ENCODE measurements at regions not wholly inside any gene's neighbourhood (a gene's known extent, or its start where the extent isn't known, plus 50 kb on each side); places are given as distances from the start of the nearest gene placed in this dataset.
A peak's percentile ranks its signal among the peaks of the same experiment; 100 is the strongest.

DNA sequence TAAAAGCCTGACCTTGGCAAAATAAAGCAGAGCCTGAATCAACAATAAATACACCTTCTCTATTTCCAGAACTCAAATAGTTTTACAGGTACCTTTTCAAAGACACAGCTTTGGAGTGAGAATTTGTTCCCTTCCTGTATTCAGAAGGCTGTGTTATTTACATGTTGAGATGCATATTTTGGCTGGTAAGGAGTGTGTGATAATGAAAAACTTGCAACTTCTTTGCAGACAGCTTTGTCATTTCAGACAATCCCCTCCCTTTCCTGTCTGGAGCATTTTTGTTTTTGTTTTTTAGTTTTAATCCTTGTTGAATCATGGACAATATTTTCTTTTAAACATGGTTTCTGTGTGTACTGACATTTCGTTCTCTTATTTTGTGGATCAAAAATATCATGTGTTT, 493.8 kb downstream of the FAT4 start:
- H3K36me3 ChIP-seq = no peaks in the 10 kb centered on the region
- DNase-seq = no peak
- H3K4me3 ChIP-seq = no peak overlapping the region
- no peaks in the 10 kb centered on the region for H3K27me3 ChIP-seq
- no peaks in the 10 kb centered on the region for H3K9me3 ChIP-seq

DNA sequence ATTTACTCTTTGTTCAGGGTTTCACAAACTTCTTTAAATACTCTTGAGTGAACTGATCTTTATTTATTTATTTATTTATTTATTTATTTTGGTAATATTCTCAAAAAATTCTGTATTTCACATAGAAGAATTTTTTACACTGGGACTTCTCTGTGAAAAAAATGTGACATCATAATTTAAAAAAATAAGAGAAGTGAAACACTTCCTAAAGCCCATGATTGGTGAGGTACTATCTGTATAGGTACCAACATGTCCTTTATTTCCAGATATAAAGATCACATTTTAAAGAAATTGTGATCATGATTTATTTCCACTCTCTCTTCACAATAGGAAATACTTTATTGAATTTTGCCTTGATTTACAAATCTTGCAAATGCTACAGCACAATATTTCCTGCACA, 497.1 kb downstream of the FAT4 start:
- no peaks in the 10 kb centered on the region for H3K36me3 ChIP-seq
- DNase-seq = no peak

DNA sequence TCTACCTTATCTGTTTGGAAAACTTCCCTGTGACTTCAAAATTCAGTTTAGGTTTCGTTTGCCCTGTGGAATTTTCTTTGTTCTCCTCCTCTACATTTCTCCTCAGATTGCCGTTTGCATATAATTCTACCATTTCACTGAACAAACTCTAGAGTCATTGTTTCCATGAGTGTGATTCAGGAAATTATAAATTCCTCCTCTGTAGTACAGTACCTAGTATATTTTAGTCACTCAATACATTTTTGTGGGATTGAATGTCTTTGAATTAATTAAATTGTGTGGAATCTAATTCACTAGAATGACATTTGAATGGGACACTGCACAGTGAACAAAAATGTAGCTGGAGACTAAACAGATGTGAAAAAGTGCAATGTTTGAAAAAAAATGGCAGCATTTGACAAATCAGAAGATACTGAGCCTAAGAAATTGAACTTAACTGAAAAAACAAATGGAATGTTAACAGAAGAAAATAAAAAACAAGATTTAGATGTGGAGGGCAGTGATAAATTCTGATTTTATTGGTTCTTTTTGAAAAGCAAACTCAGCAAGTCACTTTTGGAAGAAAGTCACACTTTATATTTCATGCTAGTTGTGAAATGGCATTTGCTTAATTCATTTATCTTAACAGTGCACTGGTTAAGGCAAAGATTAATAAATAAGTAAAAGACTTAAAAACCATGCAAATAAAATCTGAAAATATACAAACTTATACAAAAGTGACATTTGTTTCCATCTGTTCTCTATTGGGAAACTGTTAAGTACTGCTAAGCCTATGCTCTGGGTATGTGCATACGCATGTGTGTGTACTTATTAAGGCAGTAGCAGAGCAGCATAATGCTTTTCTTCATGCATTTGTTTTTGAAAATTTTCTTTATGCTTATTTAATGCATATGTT, 512.3 kb downstream of the FAT4 start:
- no peaks in the 10 kb centered on the region for H3K9me3 ChIP-seq
- no peak overlapping the region for H3K4me3 ChIP-seq
- H3K27me3 ChIP-seq = no peaks in the 10 kb centered on the region
- H3K36me3 ChIP-seq = no peaks in the 10 kb centered on the region
- no peak for DNase-seq

More for the DNA sequence above, 497.1 kb downstream of the FAT4 start:
- H3K9me3 ChIP-seq = no peaks in the 10 kb centered on the region
- no peaks in the 10 kb centered on the region for H3K27me3 ChIP-seq
- no peak overlapping the region for H3K4me3 ChIP-seq

DNA sequence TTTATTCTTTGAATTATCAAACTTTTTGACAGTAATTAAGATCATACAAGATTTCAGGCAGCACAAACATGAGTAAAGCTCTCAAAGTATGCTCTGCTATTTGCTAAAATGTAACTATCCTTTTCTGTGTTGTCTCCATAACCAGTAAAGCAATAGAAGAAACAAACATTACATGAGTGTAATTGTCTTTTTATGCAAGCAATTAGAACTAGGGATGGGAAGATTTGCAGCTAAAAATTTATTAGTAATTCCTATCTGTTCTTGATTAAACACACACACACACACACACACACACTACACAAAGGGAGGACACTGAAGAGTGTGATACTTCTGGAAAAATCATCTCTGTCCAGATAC, 512.9 kb downstream of the FAT4 start:
- DNase-seq = no peak
- Histone ChIP-seq H3K27me3 (no peaks in the 10 kb centered on the region), H3K36me3 (no peaks in the 10 kb centered on the region), H3K9me3 (no peaks in the 10 kb centered on the region), H3K4me3 (no peak overlapping the region)

DNA sequence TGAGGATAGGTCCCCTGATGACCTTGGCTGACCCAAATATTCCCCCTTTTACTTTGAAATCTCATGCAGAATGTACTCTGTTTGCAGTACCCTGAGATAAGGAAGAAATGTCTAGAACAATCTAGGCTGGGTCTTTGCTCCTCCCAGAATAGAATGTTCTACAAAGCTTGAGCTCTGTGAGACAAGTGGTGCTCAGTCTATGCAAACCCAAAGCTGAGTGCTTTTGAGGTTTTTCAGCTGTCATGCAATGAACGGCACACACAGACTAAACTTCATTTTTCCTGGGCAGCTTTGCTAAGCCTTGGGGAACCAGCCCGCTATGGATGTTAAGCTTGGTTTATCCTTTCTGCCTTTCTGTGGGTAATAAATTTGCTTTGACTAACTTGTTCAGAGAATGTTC, 513.6 kb downstream of the FAT4 start:
- Histone ChIP-seq H3K4me3 (no peak overlapping the region), H3K36me3 (no peaks in the 10 kb centered on the region), H3K9me3 (no peaks in the 10 kb centered on the region), H3K27me3 (no peaks in the 10 kb centered on the region)
- DNase-seq = no peak

DNA sequence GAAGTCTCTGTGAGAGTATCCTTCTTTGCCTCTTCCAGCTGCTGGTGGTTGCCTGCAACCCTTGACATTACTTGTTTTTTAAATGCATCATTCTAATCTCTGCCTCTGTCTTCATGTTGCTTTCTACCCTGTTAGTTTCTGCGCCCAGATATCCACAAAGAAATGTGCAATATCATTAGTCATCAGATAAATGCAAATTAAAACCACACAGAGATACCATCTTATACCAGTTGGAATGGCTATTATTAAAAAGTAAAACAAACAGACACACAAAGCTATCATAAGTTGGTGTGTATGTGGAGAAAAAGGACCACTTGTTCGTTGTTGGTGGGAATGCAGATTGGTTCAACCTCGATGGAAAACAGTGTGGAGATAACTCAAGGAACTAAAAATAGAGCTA, 517.4 kb downstream of the FAT4 start:
- Histone ChIP-seq H3K27me3 (no peaks in the 10 kb centered on the region), H3K36me3 (no peaks in the 10 kb centered on the region), H3K4me3 (no peak overlapping the region), H3K9me3 (no peaks in the 10 kb centered on the region)
- DNase-seq = no peak

DNA sequence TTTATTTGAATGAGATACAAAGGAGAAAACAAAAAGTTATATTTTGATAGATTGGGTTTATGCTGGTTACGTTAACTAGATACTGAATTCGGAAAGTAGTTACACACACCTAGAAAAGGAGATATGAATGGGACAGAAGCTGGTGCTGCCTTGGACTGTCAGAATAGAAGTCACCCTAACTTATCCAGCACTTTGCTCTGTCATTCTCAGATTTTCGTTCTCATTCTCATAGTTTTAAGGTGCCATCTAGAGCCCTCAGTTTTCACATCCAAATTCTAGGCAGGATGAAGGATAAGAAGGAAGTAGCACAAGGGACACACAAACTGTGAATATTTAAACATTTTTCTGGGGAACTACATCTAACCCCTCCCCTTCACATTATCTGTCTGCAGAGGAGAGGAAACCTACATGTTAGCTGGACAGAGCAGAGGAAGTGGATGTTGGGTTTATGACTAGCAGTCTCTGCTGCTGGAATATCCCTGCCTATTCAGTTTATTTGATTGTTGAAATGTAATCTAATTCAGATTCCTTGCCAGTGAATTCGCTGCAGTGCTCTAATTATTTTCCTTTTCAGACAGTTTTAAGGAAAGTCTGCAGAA, 521.9 kb downstream of the FAT4 start:
- DNase-seq = no peak
- H3K9me3 ChIP-seq = no peaks in the 10 kb centered on the region
- no peak overlapping the region for H3K4me3 ChIP-seq
- H3K27me3 ChIP-seq = no peaks in the 10 kb centered on the region
- no peaks in the 10 kb centered on the region for H3K36me3 ChIP-seq

DNA sequence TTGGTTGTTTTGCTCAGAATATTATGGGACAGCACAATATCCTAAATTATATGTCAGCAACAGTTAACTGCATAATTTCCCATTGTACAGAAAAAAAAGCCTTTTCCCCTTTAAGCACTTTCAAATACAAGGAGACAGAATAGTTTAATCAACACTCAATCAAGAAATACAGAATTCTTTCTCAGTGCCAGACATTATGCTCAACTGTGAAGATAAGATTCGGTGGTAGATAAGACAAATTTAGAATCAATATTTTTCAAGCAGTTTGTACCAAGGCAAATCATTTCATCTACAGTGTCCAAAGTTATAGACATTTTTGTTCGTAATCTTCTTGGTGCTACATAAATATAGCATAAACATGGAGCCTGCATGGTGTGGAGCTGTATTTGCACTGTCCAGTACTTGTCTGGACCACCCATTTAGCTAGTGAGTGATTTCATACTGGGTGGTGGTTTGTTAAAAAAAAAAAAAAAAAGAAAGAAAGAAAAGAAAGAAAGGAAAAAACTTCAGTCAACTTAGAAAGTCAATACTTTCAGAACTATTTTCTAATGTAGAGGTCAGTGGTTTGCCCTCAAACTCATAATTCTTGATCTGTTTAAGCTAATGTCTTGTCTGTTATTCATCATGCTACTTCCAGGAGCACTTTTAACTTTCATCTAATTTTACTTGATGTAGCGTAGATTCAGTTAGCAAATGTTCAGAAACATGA, 522.9 kb downstream of the FAT4 start:
- Histone ChIP-seq H3K4me3 (no peak overlapping the region), H3K9me3 (no peaks in the 10 kb centered on the region), H3K27me3 (no peaks in the 10 kb centered on the region), H3K36me3 (no peaks in the 10 kb centered on the region)
- no peak for DNase-seq

DNA sequence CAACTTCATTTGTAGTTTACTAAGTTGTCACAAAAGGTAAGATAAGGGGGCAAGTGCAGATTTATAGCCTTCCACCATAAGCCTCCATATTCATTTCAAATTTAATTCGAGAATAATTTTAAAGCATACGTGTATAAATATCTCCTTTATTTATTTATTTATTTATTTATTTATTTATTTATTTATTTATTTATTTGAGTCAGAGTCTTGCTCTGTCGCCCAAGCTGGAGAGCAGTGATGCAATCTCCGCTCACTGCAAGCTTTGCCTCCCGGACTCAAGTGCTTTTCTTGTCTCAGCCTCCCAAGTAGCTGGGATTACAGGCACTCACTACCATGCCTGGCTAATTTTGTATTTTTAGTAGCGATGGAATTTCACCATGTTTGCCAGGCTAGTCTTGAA, 523.4 kb downstream of the FAT4 start:
- Histone ChIP-seq H3K4me3 (no peak overlapping the region), H3K9me3 (no peaks in the 10 kb centered on the region), H3K36me3 (no peaks in the 10 kb centered on the region), H3K27me3 (no peaks in the 10 kb centered on the region)
- DNase-seq = no peak

DNA sequence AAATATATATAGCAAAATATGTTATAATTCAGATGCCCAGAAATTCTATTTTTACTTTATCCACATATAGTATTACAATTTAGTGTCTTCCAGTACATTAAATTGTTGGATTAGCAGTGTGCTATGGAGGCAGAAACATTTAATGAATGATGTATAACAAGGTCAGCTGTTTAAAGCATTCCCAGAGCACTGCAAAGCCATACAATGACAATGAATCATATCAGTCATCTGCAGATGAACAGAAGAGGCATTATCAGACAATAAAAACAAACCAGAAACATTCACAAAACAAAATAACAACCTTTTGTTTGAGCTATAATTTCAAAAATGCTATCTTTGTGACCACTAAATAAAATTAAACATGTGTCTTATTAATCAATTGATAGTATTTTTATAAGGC, 524.2 kb downstream of the FAT4 start:
- Histone ChIP-seq H3K36me3 (no peaks in the 10 kb centered on the region), H3K9me3 (no peaks in the 10 kb centered on the region), H3K27me3 (no peaks in the 10 kb centered on the region), H3K4me3 (no peak overlapping the region)
- DNase-seq = no peak

DNA sequence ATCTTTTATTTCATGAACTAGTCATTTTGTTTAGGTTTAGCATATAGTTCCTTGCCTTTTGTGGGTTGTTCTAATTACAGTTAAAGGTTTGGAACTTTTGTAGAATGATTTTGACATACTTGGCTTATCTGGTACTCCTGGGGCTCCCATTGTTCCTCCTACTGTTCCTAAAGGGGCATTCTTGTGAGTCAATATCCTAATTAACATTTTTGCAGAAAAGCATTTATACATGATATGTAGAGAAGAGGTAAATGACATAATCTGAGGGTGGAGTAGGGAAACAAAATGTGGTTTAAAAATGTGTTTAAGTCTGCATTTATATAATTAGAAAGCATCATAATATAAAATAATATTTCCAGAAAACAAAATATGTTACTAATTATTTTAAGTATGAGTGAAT, 529.2 kb downstream of the FAT4 start:
- no peak overlapping the region for H3K4me3 ChIP-seq
- no peaks in the 10 kb centered on the region for H3K27me3 ChIP-seq
- H3K9me3 ChIP-seq = no peaks in the 10 kb centered on the region
- no peaks in the 10 kb centered on the region for H3K36me3 ChIP-seq
- no peak for DNase-seq

DNA sequence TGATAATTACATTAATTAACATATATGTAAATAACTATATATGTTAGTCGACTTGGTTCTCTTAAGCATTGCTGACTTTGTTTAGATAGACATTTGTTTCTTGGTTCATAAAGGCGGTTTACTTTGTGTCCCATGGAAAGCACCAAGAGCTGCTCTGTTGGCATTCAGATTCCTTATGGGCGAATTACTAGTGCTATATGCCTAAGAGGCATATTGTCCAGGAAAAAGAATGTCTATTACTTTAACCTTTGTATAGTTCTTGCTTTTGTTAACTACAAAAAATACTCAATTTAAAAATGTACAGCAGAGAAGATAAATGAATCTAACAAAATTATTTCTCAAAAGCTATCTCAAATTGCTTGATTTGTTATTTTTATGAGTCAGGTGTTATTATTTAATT, 532.8 kb downstream of the FAT4 start:
- no peak for DNase-seq
- Histone ChIP-seq H3K27me3 (no peaks in the 10 kb centered on the region), H3K4me3 (no peak overlapping the region), H3K9me3 (no peaks in the 10 kb centered on the region), H3K36me3 (no peaks in the 10 kb centered on the region)

DNA sequence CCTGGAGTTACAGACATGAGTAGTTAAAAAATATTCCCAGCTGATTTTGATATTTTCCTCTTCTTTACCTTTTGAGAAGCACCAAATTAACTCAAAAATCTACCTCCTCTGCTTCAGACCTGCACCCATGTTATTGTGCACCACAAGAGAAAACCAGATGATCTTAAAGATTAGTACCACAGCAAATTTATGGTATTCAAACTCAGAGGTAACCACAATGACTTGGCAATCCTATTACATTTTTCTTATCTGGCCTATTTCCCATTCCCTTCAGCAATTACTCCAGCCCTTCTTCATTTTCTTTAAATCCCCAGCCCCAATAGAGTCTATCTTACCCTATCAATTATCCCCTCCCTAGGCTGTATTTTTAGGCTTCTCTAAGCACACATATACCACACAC, 535.1 kb downstream of the FAT4 start:
- H3K4me3 ChIP-seq = no peak overlapping the region
- H3K27me3 ChIP-seq = no peaks in the 10 kb centered on the region
- no peaks in the 10 kb centered on the region for H3K9me3 ChIP-seq
- no peaks in the 10 kb centered on the region for H3K36me3 ChIP-seq
- no peak for DNase-seq

DNA sequence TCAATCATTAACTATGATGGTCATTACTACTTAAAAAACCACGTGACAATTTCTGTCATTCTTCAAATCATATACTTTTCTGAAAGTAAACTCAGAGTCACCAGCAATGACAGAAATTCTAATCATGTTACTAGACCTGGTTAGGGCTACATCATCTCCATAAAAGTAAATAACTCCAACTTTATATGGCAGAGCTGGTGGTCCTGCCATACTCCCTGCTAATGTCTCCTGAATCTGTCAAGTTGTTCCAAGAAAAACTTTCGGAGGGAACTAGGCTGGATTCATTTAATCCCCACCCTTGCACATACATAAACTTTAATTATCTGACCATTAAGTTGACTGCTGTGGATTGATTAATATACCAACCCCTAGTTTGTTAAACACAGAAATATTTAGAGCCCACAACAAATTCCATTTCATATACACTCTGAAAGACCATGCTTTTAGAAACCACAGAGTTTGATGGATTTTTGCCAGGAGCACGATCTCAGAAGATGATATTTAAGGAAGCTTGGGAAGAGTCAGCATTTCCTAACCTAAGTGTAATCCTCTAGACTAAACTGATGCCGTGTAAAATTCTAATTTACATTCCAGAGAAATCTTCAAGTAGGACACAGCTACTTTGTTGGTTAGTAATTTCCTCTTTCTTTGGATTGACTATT, 577.0 kb downstream of the FAT4 start:
- DNase-seq = peak; percentile 20
- Histone ChIP-seq H3K27me3 (no peaks in the 10 kb centered on the region), H3K36me3 (no peaks in the 10 kb centered on the region), H3K4me3 (no peak overlapping the region), H3K9me3 (no peaks in the 10 kb centered on the region)

DNA sequence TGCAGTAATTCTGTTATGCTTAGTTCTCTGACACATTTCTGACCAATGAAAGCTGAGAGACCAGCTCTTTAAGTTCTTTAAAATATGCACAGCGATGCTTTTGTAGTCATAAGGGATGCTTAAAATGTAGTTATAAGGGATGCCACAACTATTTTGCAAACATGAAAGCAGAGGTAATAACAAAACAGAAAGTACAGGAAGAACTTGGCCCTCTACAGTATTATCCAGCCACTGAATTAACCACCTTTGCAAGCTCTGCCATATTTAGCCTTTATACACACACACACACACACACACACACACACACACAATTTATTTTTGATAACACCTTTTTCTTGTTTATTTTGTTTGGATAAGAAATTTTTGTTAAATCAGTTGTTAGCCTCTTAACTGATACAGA, 590.0 kb downstream of the FAT4 start:
- DNase-seq = no peak
- Histone ChIP-seq H3K27me3 (no peaks in the 10 kb centered on the region), H3K9me3 (no peaks in the 10 kb centered on the region), H3K36me3 (no peaks in the 10 kb centered on the region), H3K4me3 (no peak overlapping the region)

DNA sequence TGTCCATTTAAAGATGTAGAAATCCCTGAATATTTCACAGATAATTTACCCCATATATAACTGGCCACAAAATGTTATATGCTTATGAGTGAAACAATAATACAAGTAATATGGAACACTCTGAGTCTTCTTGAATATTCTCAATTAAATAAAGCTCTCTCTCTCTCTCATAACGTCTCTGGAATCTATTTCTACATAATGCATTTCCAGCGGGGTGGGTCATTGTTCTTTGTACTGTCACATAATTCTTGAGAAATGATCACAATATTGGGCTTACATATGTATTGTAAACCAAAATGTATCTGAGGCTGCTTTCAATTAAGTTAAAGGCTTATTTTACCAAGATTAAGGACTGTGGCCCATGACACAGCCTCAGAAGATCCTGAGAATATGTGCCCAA, 596.3 kb downstream of the FAT4 start:
- Histone ChIP-seq H3K9me3 (no peaks in the 10 kb centered on the region), H3K36me3 (no peaks in the 10 kb centered on the region), H3K27me3 (no peaks in the 10 kb centered on the region), H3K4me3 (no peak overlapping the region)
- DNase-seq = no peak

DNA sequence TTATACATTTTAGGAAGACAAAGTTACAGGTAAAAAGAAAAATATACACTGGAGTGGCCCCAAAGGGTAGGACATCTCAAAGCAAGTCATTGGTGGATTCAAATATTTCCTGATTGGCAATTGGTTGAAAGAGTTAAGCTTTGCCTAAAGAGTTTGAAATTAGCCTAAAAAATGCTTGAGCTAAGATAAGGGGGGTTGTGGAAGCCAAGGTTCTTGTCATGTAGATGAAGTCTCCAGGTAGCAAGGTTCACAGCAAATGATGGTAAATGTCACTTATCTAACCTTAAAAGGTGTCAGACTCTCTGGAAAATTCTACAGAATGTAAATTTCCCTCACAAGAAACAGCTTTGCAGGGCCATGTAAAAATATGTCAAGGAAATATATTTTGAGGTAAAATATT, 596.7 kb downstream of the FAT4 start:
- DNase-seq = no peak
- H3K9me3 ChIP-seq = no peaks in the 10 kb centered on the region
- H3K4me3 ChIP-seq = no peak overlapping the region
- H3K36me3 ChIP-seq = no peaks in the 10 kb centered on the region
- H3K27me3 ChIP-seq = no peaks in the 10 kb centered on the region
